ENCODE measurements at regions not wholly inside any gene's neighbourhood (a gene's known extent, or its start where the extent isn't known, plus 50 kb on each side); places are given as distances from the start of the nearest gene placed in this dataset.

- TF ChIP-seq CTCF (IDR thresholded peaks at IDR 0.05) (no peak), POLR2A (IDR thresholded peaks at IDR 0.05) (no peak)
These were observed 84.6 kb upstream of the PPP1R26 start for GRCh38 chr9:135394699-135395645.

Data from vagina (tissue), 2 donors.